ENCODE measurements at regions not wholly inside any gene's neighbourhood (a gene's known extent, or its start where the extent isn't known, plus 50 kb on each side); places are given as distances from the start of the nearest gene placed in this dataset.

- no peak for DNase-seq
These were observed 202.1 kb downstream of the SEC23A start for GRCh38 chr14:38900887-38901286.

GRCh38 chr14:38887696-38888095 lies 215.3 kb downstream of the SEC23A start:
- DNase-seq, result no peak

GRCh38 chr14:38884109-38884508 lies 218.9 kb downstream of the SEC23A start:
- no peak for DNase-seq

GRCh38 chr14:38883127-38883526 lies 219.9 kb downstream of the SEC23A start:
- no peak for DNase-seq

GRCh38 chr14:38882533-38882932 lies 220.5 kb downstream of the SEC23A start:
- no peak for DNase-seq

- DNase-seq, result no peak
These were observed 222.2 kb downstream of the SEC23A start for GRCh38 chr14:38880643-38881524.

GRCh38 chr14:38877744-38878388 lies 225.2 kb downstream of the SEC23A start:
- no peak for DNase-seq

GRCh38 chr14:38874721-38875120 lies 228.3 kb downstream of the SEC23A start:
- DNase-seq, result no peak

- DNase-seq, result no peak
These were observed 229.0 kb downstream of the SEC23A start for GRCh38 chr14:38873941-38874612.

GRCh38 chr14:38870296-38870836 lies 232.7 kb downstream of the SEC23A start:
- DNase-seq, result no peak

GRCh38 chr14:38868399-38869290 lies 234.4 kb downstream of the SEC23A start:
- no peak for DNase-seq

- peak; percentile 78 for DNase-seq
These were observed 235.4 kb downstream of the SEC23A start for GRCh38 chr14:38867561-38868150.

- DNase-seq, result no peak
These were observed 236.6 kb downstream of the SEC23A start for GRCh38 chr14:38866461-38866860.

- no peak for DNase-seq
These were observed 240.7 kb downstream of the SEC23A start for GRCh38 chr14:38862366-38862765.

- no peak for DNase-seq
These were observed 242.5 kb downstream of the SEC23A start for GRCh38 chr14:38860530-38860929.

- DNase-seq, result no peak
These were observed 246.2 kb downstream of the SEC23A start for GRCh38 chr14:38856798-38857197.

- no peak for DNase-seq
These were observed 247.5 kb downstream of the SEC23A start for GRCh38 chr14:38855513-38855912.

- no peak for DNase-seq
These were observed 251.9 kb downstream of the SEC23A start for GRCh38 chr14:38851111-38851510.

- no peak for DNase-seq
These were observed 252.4 kb downstream of the SEC23A start for GRCh38 chr14:38850664-38851063.

- DNase-seq, result no peak
These were observed 254.6 kb downstream of the SEC23A start for GRCh38 chr14:38848243-38848935.

GRCh38 chr14:38847161-38847560 lies 255.9 kb downstream of the SEC23A start:
- DNase-seq, result no peak
